IMR-90 (cell line): ENCODE measurements at regions not wholly inside any gene's neighbourhood (a gene's known extent, or its start where the extent isn't known, plus 50 kb on each side); places are given as distances from the start of the nearest gene placed in this dataset.

Source experiments
- ATAC-seq: fragments of 200-7000 bp; cut with Tn5 transposase; 2 replicates; pipeline ENCODE4 v1.9.1; 2020; ENCODE audit warnings: low read depth, mild to moderate bottlenecking, moderate library complexity
- BruUV-seq: library from RNA; stranded (reverse); fragments of 400-500 nt; replicated peaks from 2 replicates; lab custom pipeline; 2021; lab: Mats Ljungman, UMichigan
- CTCF ChIA-PET: fragments of 300-600 bp; formaldehyde crosslinking; extraction: SDS; loops from one replicate; lab custom pipeline; 2021; ENCODE audit warnings: antibody characterized with exemption; lab: Yijun Ruan, JAX
- POLR2A ChIA-PET: fragments of 300-600 bp; sonication (Branson Sonifier 250); formaldehyde crosslinking; loops from one replicate; lab custom pipeline; 2022; ENCODE audit warnings: antibody characterized with exemption; ENCODE audit not compliant: unreplicated experiment; lab: Charles Lee
- DNase-seq: peaks from one replicate; pipeline ENCODE4 v3.0.0; 2013
- H2AFZ ChIP-seq: replicated peaks from 2 replicates; pipeline ENCODE3; 2013; ENCODE audit warnings: low read length, mild to moderate bottlenecking; ENCODE audit not compliant: poor library complexity
- H2AK5ac ChIP-seq: 2 replicates; pipeline ENCODE4 v1.6.1; 2013; ENCODE audit warnings: low read depth, low read length, inconsistent platforms
- H2AK9ac ChIP-seq: replicated peaks from 2 replicates; pipeline ENCODE3; 2013; ENCODE audit warnings: mild to moderate bottlenecking, low read depth, low read length, moderate library complexity; ENCODE audit not compliant: poor library complexity
- H2BK120ac ChIP-seq: 2 replicates; pipeline ENCODE4 v1.6.1; 2013; ENCODE audit warnings: low read depth, low read length, inconsistent platforms
- H2BK15ac ChIP-seq: 3 replicates; pipeline ENCODE4 v1.6.1; 2013; ENCODE audit warnings: low read depth, low read length, inconsistent platforms
- H2BK20ac ChIP-seq: 2 replicates; pipeline ENCODE4 v1.6.1; 2013; ENCODE audit warnings: low read depth, mild to moderate bottlenecking, inconsistent platforms, low read length, moderate library complexity
- H2BK5ac ChIP-seq: 2 replicates; pipeline ENCODE4 v1.6.1; 2013; ENCODE audit warnings: mild to moderate bottlenecking, low read depth, low read length, inconsistent platforms; ENCODE audit not compliant: poor library complexity, severe bottlenecking
- H3K14ac ChIP-seq: replicated peaks from 2 replicates; pipeline ENCODE4 v1.6.1; 2013; ENCODE audit warnings: low read depth, low read length, inconsistent platforms
- H3K18ac ChIP-seq: 2 replicates; pipeline ENCODE4 v1.6.1; 2013; ENCODE audit warnings: low read depth, low read length, control low read depth
- H3K23ac ChIP-seq: 2 replicates; pipeline ENCODE4 v1.6.1; 2013; ENCODE audit warnings: low read depth, low read length, inconsistent platforms
- H3K27ac ChIP-seq: 2 replicates; pipeline ENCODE4 v1.5.1; 2013; ENCODE audit warnings: mild to moderate bottlenecking, control low read depth, low read length; ENCODE audit not compliant: insufficient read depth
- H3K27me3 ChIP-seq: 2 replicates; pipeline ENCODE4 v1.6.1; 2013; ENCODE audit warnings: low read length; ENCODE audit not compliant: control insufficient read depth, insufficient read depth
- H3K36me3 ChIP-seq: 2 replicates; pipeline ENCODE4 v1.6.1; 2013; ENCODE audit warnings: low read length, mixed read lengths; ENCODE audit not compliant: control insufficient read depth, insufficient read depth
- H3K4ac ChIP-seq: 2 replicates; pipeline ENCODE4 v1.6.1; 2013; ENCODE audit warnings: low read depth, low read length, inconsistent platforms
- H3K4me1 ChIP-seq: 2 replicates; pipeline ENCODE4 v1.6.1; 2013; ENCODE audit warnings: low read length, mixed read lengths; ENCODE audit not compliant: control insufficient read depth, insufficient read depth
- H3K4me2 ChIP-seq: 2 replicates; pipeline ENCODE4 v1.6.1; 2013; ENCODE audit warnings: low read depth, mild to moderate bottlenecking, control low read depth, low read length, moderate library complexity
- H3K4me3 ChIP-seq: 2 replicates; pipeline ENCODE4 v1.5.1; 2013; ENCODE audit warnings: low read depth, mild to moderate bottlenecking, control low read depth, low read length, moderate library complexity; ENCODE audit not compliant: insufficient read depth
- H3K56ac ChIP-seq: 2 replicates; pipeline ENCODE4 v1.6.1; 2013; ENCODE audit warnings: low read length, inconsistent platforms; ENCODE audit not compliant: insufficient read depth; ENCODE audit errors: extremely low read depth
- H3K79me1 ChIP-seq, 2 experiments: 2 replicates each; pipeline ENCODE4 v1.6.1; 2013; ENCODE audit warnings: low read length in 2 of 2, inconsistent platforms in 1 of 2, low read depth in 1 of 2
- H3K9ac ChIP-seq: 2 replicates; pipeline ENCODE4 v1.6.1; 2013; ENCODE audit warnings: low read depth, low read length, control low read depth
- H3K9me1 ChIP-seq: 2 replicates; pipeline ENCODE4 v1.6.1; 2013; ENCODE audit warnings: low read length, inconsistent platforms; ENCODE audit not compliant: insufficient read depth
- H3K9me3 ChIP-seq: 2 replicates; pipeline ENCODE4 v1.6.1; 2013; ENCODE audit warnings: low read length; ENCODE audit not compliant: control insufficient read depth, insufficient read depth
- H4K20me1 ChIP-seq: 2 replicates; pipeline ENCODE4 v1.6.1; 2013; ENCODE audit warnings: low read length, inconsistent platforms; ENCODE audit not compliant: insufficient read depth
- H4K5ac ChIP-seq: 2 replicates; pipeline ENCODE4 v1.6.1; 2013; ENCODE audit warnings: mild to moderate bottlenecking, low read depth, low read length, control low read depth
- H4K8ac ChIP-seq, 2 experiments: 2 replicates each; pipeline ENCODE4 v1.6.1; 2013; ENCODE audit warnings: low read depth in 2 of 2, low read length in 2 of 2, control low read depth in 1 of 2, inconsistent platforms in 1 of 2
- H4K91ac ChIP-seq: 2 replicates; pipeline ENCODE4 v1.6.1; 2013; ENCODE audit warnings: low read depth, low read length, inconsistent platforms; ENCODE audit not compliant: insufficient read depth
- CTCF ChIP-seq: conservative IDR thresholded peaks from 2 replicates; pipeline ENCODE4 v1.5.1; 2012; ENCODE audit warnings: mild to moderate bottlenecking, low read depth, low read length, improper control_type of control experiment
- MXI1 ChIP-seq: IDR thresholded peaks from 2 replicates; pipeline ENCODE4 v1.6.1; 2012; ENCODE audit warnings: low read depth, mild to moderate bottlenecking, low read length, moderate library complexity, borderline replicate concordance
- USF2 ChIP-seq: fragments of 150-350 bp; IDR thresholded peaks from 2 replicates; pipeline ENCODE4 v1.6.1; 2017; ENCODE audit warnings: mild to moderate bottlenecking, antibody characterized with exemption, low read length, low read depth
- WGBS, 2 experiments: methylation state at CpG; one replicate each; pipeline versions ENCODE4 v1.1.5 to v1.1.7; 2013; ENCODE audit warnings: missing lambda C conversion rate in 2 of 2; ENCODE audit not compliant: insufficient read length in 1 of 2; ENCODE audit errors: extremely low coverage in 2 of 2; 5-methylcytosine and 5-hydroxymethylcytosine counted together
- dilution Hi-C: fragments of 300-500 bp; cut with HindIII; formaldehyde crosslinking; loops from one replicate; pipeline ENCODE4 v1.14.3; 2018; ENCODE audit warnings: low sequenced_read_pairs; ENCODE audit not compliant: unreplicated experiment
- in situ Hi-C: fragments of 300-500 bp; cut with MboI; formaldehyde crosslinking; loops from 3 replicates; pipeline ENCODE4 v1.14.3; 2019; ENCODE audit warnings: low sequenced_read_pairs, inconsistent platforms, mixed read lengths
- intact Hi-C: fragments of 100-400 bp; cut with micrococcal nuclease; formaldehyde crosslinking; loops from 2 replicates; pipeline ENCODE4 v1.10.0; 2022

- Histone ChIP-seq H4K91ac (no peak overlapping the region), H2BK5ac (no peak overlapping the region), H4K20me1 (no peaks in the 10 kb centered on the region), H3K4me2 (no peak overlapping the region), H3K27ac (no peak overlapping the region), H3K79me1 (no peaks in the 10 kb centered on the region), H4K8ac (no peak overlapping the region), H3K4ac (no peak overlapping the region), H3K4me1 (no peaks in the 10 kb centered on the region), H3K9ac (no peak overlapping the region), H2AFZ (no peak overlapping the region), H3K36me3 (no peaks in the 10 kb centered on the region), H3K27me3 (no peaks in the 10 kb centered on the region), H3K56ac (no peak overlapping the region), H3K4me3 (no peak overlapping the region), H2BK20ac (no peak overlapping the region), H2AK5ac (no peak overlapping the region), H2BK15ac (no peak overlapping the region), H2BK120ac (no peak overlapping the region), H3K23ac (no peak overlapping the region), H3K9me1 (no peaks in the 10 kb centered on the region), H3K18ac (no peak overlapping the region), H3K14ac (no peak overlapping the region), H4K5ac (no peak overlapping the region), H2AK9ac (no peak overlapping the region), H3K9me3 (peaks cover 1% of the 10 kb centered on the region; the same call in 1 of the 2 replicates)
- ChIA-PET CTCF (no interaction called here), POLR2A (no interaction called here)
- no peak for TF ChIP-seq USF2
- no peak for TF ChIP-seq MXI1
- no peak for TF ChIP-seq CTCF
- intact Hi-C loops (no loop called here), in situ Hi-C loops (no loop called here), dilution Hi-C loops (no loop called here)
- WGBS, 2 experiments: no CpG with 5 or more reads among the region's 2 CpGs
- no TSS peak for BruUV-seq
- no peak for DNase-seq
- no peak for ATAC-seq
Observed at GRCh38 chr2:35172687-35173086, 1182.9 kb upstream of the CRIM1 start.
